Duodenal mucosa (tissue), 2 donors: ENCODE measurements at regions not wholly inside any gene's neighbourhood (a gene's known extent, or its start where the extent isn't known, plus 50 kb on each side); places are given as distances from the start of the nearest gene placed in this dataset.

Experiments
- H3K27ac ChIP-seq: one replicate; pipeline ENCODE4 v1.7.0; 2013; ENCODE audit warnings: low read depth, low read length
- H3K27me3 ChIP-seq, 2 donors: one replicate each; pipeline ENCODE4 v1.7.0; 2013; ENCODE audit warnings: low read length in 2 of 2, control low read depth in 1 of 2; ENCODE audit not compliant: insufficient read depth in 2 of 2, control insufficient read depth in 1 of 2
- H3K36me3 ChIP-seq, 2 donors: one replicate each; pipeline ENCODE4 v1.7.0; 2013; ENCODE audit warnings: low read length in 2 of 2, control low read depth in 1 of 2; ENCODE audit not compliant: insufficient read depth in 2 of 2, control insufficient read depth in 1 of 2
- H3K4me1 ChIP-seq, 2 donors: one replicate each; pipeline ENCODE4 v1.7.0; 2013; ENCODE audit warnings: low read length in 2 of 2, control low read depth in 1 of 2; ENCODE audit not compliant: insufficient read depth in 2 of 2, control insufficient read depth in 1 of 2
- H3K4me3 ChIP-seq, 2 donors: one replicate each; pipeline ENCODE4 v1.7.0; 2013; ENCODE audit warnings: low read length in 2 of 2, low read depth in 1 of 2
- H3K9ac ChIP-seq, 2 donors: one replicate each; pipeline ENCODE4 v1.7.0; 2013; ENCODE audit warnings: low read length in 2 of 2, low read depth in 1 of 2
- H3K9me3 ChIP-seq, 2 donors: one replicate each; pipeline ENCODE4 v1.7.0; 2013; ENCODE audit warnings: low read length in 2 of 2, control low read depth in 1 of 2; ENCODE audit not compliant: control insufficient read depth in 1 of 2

- Histone ChIP-seq H3K27ac (no peak overlapping the region), H3K36me3 (no peaks in the 10 kb centered on the region), H3K4me1 (no peaks in the 10 kb centered on the region), H3K9ac (no peak overlapping the region), H3K27me3 (no peaks in the 10 kb centered on the region), H3K9me3 (peaks cover 5 to 12% of the 10 kb centered on the region in 2 donors), H3K4me3 (no peak overlapping the region)
Observed at GRCh38 chr7:152970481-152970880, 210.9 kb downstream of the ACTR3B start.

- no peaks in the 10 kb centered on the region for H3K4me1 ChIP-seq
- no peaks in the 10 kb centered on the region for H3K27me3 ChIP-seq
- H3K36me3 ChIP-seq = no peaks in the 10 kb centered on the region
- H3K9me3 ChIP-seq = peaks cover 5 to 12% of the 10 kb centered on the region in 2 donors
- H3K9ac ChIP-seq = no peak overlapping the region
- H3K27ac ChIP-seq = no peak overlapping the region
- no peak overlapping the region for H3K4me3 ChIP-seq
Observed at GRCh38 chr7:152974577-152974976, 215.0 kb downstream of the ACTR3B start.

- no peaks in the 10 kb centered on the region for H3K4me1 ChIP-seq
- H3K27ac ChIP-seq = no peak overlapping the region
- no peaks in the 10 kb centered on the region for H3K27me3 ChIP-seq
- H3K4me3 ChIP-seq = no peak overlapping the region
- H3K9ac ChIP-seq = no peak overlapping the region
- peaks cover 2 to 8% of the 10 kb centered on the region in 2 donors for H3K9me3 ChIP-seq
- no peaks in the 10 kb centered on the region for H3K36me3 ChIP-seq
Observed at GRCh38 chr7:152975076-152975475, 215.5 kb downstream of the ACTR3B start.

GRCh38 chr7:152979376-152979775 lies 219.8 kb downstream of the ACTR3B start:
- Histone ChIP-seq H3K27ac (no peak overlapping the region), H3K9ac (no peak overlapping the region), H3K4me3 (no peak overlapping the region), H3K4me1 (no peaks in the 10 kb centered on the region), H3K36me3 (no peaks in the 10 kb centered on the region), H3K9me3 (no peaks in the 10 kb centered on the region), H3K27me3 (no peaks in the 10 kb centered on the region)

- Histone ChIP-seq H3K9ac (no peak overlapping the region), H3K36me3 (no peaks in the 10 kb centered on the region), H3K4me1 (no peaks in the 10 kb centered on the region), H3K4me3 (no peak overlapping the region), H3K27ac (no peak overlapping the region), H3K27me3 (no peaks in the 10 kb centered on the region), H3K9me3 (no peaks in the 10 kb centered on the region)
Observed at GRCh38 chr7:152984421-152984820, 224.9 kb downstream of the ACTR3B start.

GRCh38 chr7:152986376-152986775 lies 226.8 kb downstream of the ACTR3B start:
- H3K4me3 ChIP-seq = no peak overlapping the region
- H3K27me3 ChIP-seq = no peaks in the 10 kb centered on the region
- H3K9ac ChIP-seq = no peak overlapping the region
- no peaks in the 10 kb centered on the region for H3K36me3 ChIP-seq
- no peaks in the 10 kb centered on the region for H3K4me1 ChIP-seq
- H3K9me3 ChIP-seq = no peaks in the 10 kb centered on the region
- no peak overlapping the region for H3K27ac ChIP-seq

GRCh38 chr7:152987656-152988055 lies 228.1 kb downstream of the ACTR3B start:
- H3K4me1 ChIP-seq = no peaks in the 10 kb centered on the region
- no peak overlapping the region for H3K27ac ChIP-seq
- no peaks in the 10 kb centered on the region for H3K36me3 ChIP-seq
- no peak overlapping the region for H3K4me3 ChIP-seq
- no peak overlapping the region for H3K9ac ChIP-seq
- H3K9me3 ChIP-seq = no peaks in the 10 kb centered on the region
- H3K27me3 ChIP-seq = no peaks in the 10 kb centered on the region

GRCh38 chr7:152989889-152990380 lies 230.4 kb downstream of the ACTR3B start:
- Histone ChIP-seq H3K4me3 (no peak overlapping the region), H3K9ac (no peak overlapping the region), H3K27ac (no peak overlapping the region), H3K4me1 (no peaks in the 10 kb centered on the region), H3K9me3 (no peaks in the 10 kb centered on the region), H3K36me3 (no peaks in the 10 kb centered on the region), H3K27me3 (no peaks in the 10 kb centered on the region)

- Histone ChIP-seq H3K9ac (no peak overlapping the region), H3K4me3 (no peak overlapping the region), H3K4me1 (no peaks in the 10 kb centered on the region), H3K27me3 (no peaks in the 10 kb centered on the region), H3K9me3 (peaks cover 0 to 6% of the 10 kb centered on the region in 2 donors), H3K36me3 (no peaks in the 10 kb centered on the region), H3K27ac (no peak overlapping the region)
Observed at GRCh38 chr7:152998420-152998819, 238.9 kb downstream of the ACTR3B start.

- Histone ChIP-seq H3K9me3 (peaks cover 0 to 6% of the 10 kb centered on the region in 2 donors), H3K4me1 (no peaks in the 10 kb centered on the region), H3K27me3 (no peaks in the 10 kb centered on the region), H3K4me3 (no peak overlapping the region), H3K36me3 (no peaks in the 10 kb centered on the region), H3K9ac (no peak overlapping the region), H3K27ac (no peak overlapping the region)
Observed at GRCh38 chr7:153002115-153002514, 242.6 kb downstream of the ACTR3B start.

- no peaks in the 10 kb centered on the region for H3K36me3 ChIP-seq
- H3K9ac ChIP-seq = no peak overlapping the region
- no peak overlapping the region for H3K27ac ChIP-seq
- H3K4me3 ChIP-seq = no peak overlapping the region
- H3K4me1 ChIP-seq = no peaks in the 10 kb centered on the region
- H3K9me3 ChIP-seq = peaks cover 0 to 6% of the 10 kb centered on the region in 2 donors
- no peaks in the 10 kb centered on the region for H3K27me3 ChIP-seq
Observed at GRCh38 chr7:153002572-153002971, 243.0 kb downstream of the ACTR3B start.
